ENCODE measurements at regions not wholly inside any gene's neighbourhood (a gene's known extent, or its start where the extent isn't known, plus 50 kb on each side); places are given as distances from the start of the nearest gene placed in this dataset.

GRCh38 chr16:73122604-73123391 is 74.9 kb upstream of the ZFHX3 start:
- FAIRE-seq: no peak
- WGBS (ENCODE audit: insufficient coverage, insufficient replicate concordance, low lambda C conversion rate, missing lambda C conversion rate): 7% methylated on average over 10 of the region's 10 CpGs
- BruUV-seq (replicated peaks): no TSS peak
- Histone ChIP-seq H3K4me3 (no peak overlapping the region), H4K20me1 (ENCODE audit: control insufficient read depth, insufficient read depth) (no peaks in the 10 kb centered on the region), H3K9me3 (replicated peaks; ENCODE audit: control insufficient read depth, insufficient read depth, low read length) (no peaks in the 10 kb centered on the region), H3K79me2 (ENCODE audit: control insufficient read depth, insufficient read depth, low read length) (no peaks in the 10 kb centered on the region), H3K4me1 (ENCODE audit: control insufficient read depth, insufficient read depth, low read length) (no peaks in the 10 kb centered on the region; the same call in 1 of the 2 replicates), H2AFZ (ENCODE audit: control insufficient read depth, low read depth, low read length) (peak overlapping the region; percentile 39), H3K27me3 (replicated peaks in 1 of 2; ENCODE audit: control insufficient read depth in 2 of 2, insufficient read depth in 2 of 2, low read length in 1 of 2) (no peaks in the 10 kb centered on the region; a peak in 1 of 4 replicates), H3K4me2 (ENCODE audit: control insufficient read depth, insufficient read depth) (no peak overlapping the region), H3K36me3 (ENCODE audit: control insufficient read depth in 2 of 2, insufficient read depth in 2 of 2, low read length in 1 of 2) (no peaks in the 10 kb centered on the region), H3K27ac (ENCODE audit: control insufficient read depth, insufficient read depth) (no peak overlapping the region), H3K9ac (ENCODE audit: control insufficient read depth, insufficient read depth, low read length) (no peak overlapping the region)
- ATAC-seq: no peak
- POLR2A ChIA-PET: no interaction called here
- in situ Hi-C loops (cut with MboI): no loop called here
- SMC1A ChIA-PET (ENCODE audit: uncharacterized antibody, unreplicated experiment): no interaction called here
- intact Hi-C loops (cut with micrococcal nuclease; ENCODE audit: unreplicated experiment): no loop called here
- no peak for DNase-seq (ENCODE audit: low read depth, low spot score)
- CTCF ChIA-PET: interaction anchor here (1.2 kb wide), 1 partner anchor 13 kb away, joined by 3 read pairs; no protein-coding TSS in a partner anchor
- RAD21 ChIA-PET (ENCODE audit: unreplicated experiment): no interaction called here
- TF ChIP-seq, protein P1, sequence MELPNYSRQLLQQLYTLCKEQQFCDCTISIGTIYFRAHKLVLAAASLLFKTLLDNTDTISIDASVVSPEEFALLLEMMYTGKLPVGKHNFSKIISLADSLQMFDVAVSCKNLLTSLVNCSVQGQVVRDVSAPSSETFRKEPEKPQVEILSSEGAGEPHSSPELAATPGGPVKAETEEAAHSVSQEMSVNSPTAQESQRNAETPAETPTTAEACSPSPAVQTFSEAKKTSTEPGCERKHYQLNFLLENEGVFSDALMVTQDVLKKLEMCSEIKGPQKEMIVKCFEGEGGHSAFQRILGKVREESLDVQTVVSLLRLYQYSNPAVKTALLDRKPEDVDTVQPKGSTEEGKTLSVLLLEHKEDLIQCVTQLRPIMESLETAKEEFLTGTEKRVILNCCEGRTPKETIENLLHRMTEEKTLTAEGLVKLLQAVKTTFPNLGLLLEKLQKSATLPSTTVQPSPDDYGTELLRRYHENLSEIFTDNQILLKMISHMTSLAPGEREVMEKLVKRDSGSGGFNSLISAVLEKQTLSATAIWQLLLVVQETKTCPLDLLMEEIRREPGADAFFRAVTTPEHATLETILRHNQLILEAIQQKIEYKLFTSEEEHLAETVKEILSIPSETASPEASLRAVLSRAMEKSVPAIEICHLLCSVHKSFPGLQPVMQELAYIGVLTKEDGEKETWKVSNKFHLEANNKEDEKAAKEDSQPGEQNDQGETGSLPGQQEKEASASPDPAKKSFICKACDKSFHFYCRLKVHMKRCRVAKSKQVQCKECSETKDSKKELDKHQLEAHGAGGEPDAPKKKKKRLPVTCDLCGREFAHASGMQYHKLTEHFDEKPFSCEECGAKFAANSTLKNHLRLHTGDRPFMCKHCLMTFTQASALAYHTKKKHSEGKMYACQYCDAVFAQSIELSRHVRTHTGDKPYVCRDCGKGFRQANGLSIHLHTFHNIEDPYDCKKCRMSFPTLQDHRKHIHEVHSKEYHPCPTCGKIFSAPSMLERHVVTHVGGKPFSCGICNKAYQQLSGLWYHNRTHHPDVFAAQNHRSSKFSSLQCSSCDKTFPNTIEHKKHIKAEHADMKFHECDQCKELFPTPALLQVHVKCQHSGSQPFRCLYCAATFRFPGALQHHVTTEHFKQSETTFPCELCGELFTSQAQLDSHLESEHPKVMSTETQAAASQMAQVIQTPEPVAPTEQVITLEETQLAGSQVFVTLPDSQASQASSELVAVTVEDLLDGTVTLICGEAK (IDR thresholded peaks at IDR 0.05; ENCODE audit: borderline replicate concordance): no peak
- TF ChIP-seq GABPA (IDR thresholded peaks at IDR 0.05; ENCODE audit: low read depth) (no peak), CUX1 (IDR thresholded peaks at IDR 0.05; ENCODE audit: insufficient replicate concordance, low read depth, low read length) (no peak), MLLT1 (IDR thresholded peaks at IDR 0.05) (no peak), MTA3 (IDR thresholded peaks at IDR 0.05; ENCODE audit: borderline replicate concordance, low read length) (no peak), MXI1 (IDR thresholded peaks at IDR 0.05; ENCODE audit: low read depth, low read length) (no peak), JUNB (IDR thresholded peaks at IDR 0.05) (no peak), IKZF2 (IDR thresholded peaks at IDR 0.05) (no peak), BHLHE40 (IDR thresholded peaks at IDR 0.05; ENCODE audit: borderline replicate concordance in 1 of 2, low read depth in 2 of 2, low read length in 1 of 2) (no peak), ZZZ3 (IDR thresholded peaks at IDR 0.05; ENCODE audit: control insufficient read depth, insufficient read length, low read depth) (no peak), ETV6 (conservative IDR thresholded peaks at IDR 0.05 in 1 of 2, IDR thresholded peaks at IDR 0.05 in 1 of 2; ENCODE audit: borderline replicate concordance in 1 of 2, low read depth in 1 of 2) (no peak), EGR1 (IDR thresholded peaks at IDR 0.05; ENCODE audit: borderline replicate concordance in 1 of 2, low read depth in 2 of 2, low read length in 2 of 2) (no peak)
